GM12891 (cell line): ENCODE measurements at regions not wholly inside any gene's neighbourhood (a gene's known extent, or its start where the extent isn't known, plus 50 kb on each side); places are given as distances from the start of the nearest gene placed in this dataset.

Source experiments
- POLR2A ChIP-seq: IDR thresholded peaks from 2 replicates; pipeline ENCODE4 v1.6.1; 2011; ENCODE audit warnings: low read depth, low read length, control low read depth
- POLR2AphosphoS5 ChIP-seq: IDR thresholded peaks from 2 replicates; pipeline ENCODE4 v1.6.1; 2011; ENCODE audit warnings: low read depth, low read length, control low read depth
- POU2F2 ChIP-seq: IDR thresholded peaks from 2 replicates; pipeline ENCODE4 v1.6.1; 2011; ENCODE audit warnings: low read depth, mild to moderate bottlenecking, control low read depth, low read length, moderate library complexity
- SPI1 ChIP-seq: IDR thresholded peaks from 2 replicates; pipeline ENCODE4 v1.6.1; 2011; ENCODE audit warnings: low read depth, low read length, control low read depth
- TAF1 ChIP-seq: IDR thresholded peaks from 2 replicates; pipeline ENCODE4 v1.6.1; 2011; ENCODE audit warnings: low read depth, low read length, control low read depth

DNA sequence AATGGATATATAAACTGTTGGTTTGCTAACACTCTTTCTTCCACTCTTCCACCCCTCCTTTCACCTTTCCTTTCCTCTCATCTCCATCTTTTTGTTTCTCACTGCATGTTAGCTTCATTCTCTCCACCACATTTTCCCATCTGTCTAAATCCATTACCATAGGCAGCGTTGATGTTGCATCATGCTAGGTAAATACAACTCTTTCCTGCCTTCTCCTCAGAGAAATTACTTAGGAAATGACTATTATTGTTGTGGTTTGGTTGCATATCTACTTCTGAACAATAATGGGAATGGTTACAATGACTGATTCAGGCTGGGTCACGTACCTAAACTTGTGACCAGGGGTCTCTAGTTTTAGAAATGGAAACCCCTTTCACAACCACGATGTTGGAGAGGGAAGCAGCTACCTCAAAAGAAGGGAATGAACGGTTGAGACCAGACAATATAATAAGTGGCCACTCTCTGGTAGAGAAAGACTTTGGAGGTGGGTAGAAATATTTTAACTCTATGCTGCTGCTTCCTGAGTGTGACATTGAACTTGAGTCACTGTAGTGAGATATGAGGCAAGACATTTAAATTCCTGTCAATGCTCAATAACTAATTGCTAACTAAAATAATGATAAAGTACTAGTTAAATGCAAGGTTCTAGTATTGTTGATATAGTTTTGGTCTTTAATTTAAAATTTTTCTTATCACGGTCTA, 314.1 kb upstream of the TGFBR2 start:
- no peak for TF ChIP-seq POLR2A
- TF ChIP-seq POLR2AphosphoS5, result no peak
- TF ChIP-seq TAF1, result no peak
- no peak for TF ChIP-seq POU2F2
- TF ChIP-seq SPI1, result no peak
